Activated CD4-positive, alpha-beta memory T cell treated with anti-CD3 and anti-CD28 coated beads for 36 hours (primary cell): ENCODE measurements at regions not wholly inside any gene's neighbourhood (a gene's known extent, or its start where the extent isn't known, plus 50 kb on each side); places are given as distances from the start of the nearest gene placed in this dataset.

Experiments
- CTCF ChIA-PET: fragments of 350-600 bp; sonication (Branson Sonifier 250); formaldehyde crosslinking; loops from one replicate; lab custom pipeline; 2021; ENCODE audit warnings: antibody characterized with exemption, inconsistent platforms; lab: Charles Lee
- POLR2A ChIA-PET: fragments of 350-600 bp; sonication (Branson Sonifier 250); formaldehyde crosslinking; loops from one replicate; lab custom pipeline; 2021; ENCODE audit warnings: antibody characterized with exemption; lab: Charles Lee
- DNase-seq: peaks from one replicate; pipeline ENCODE4 v3.0.0-alpha.2; 2020
- H3K27ac Mint-ChIP-seq: one replicate; pipeline ENCODE4 v1.8.0; 2021; ENCODE audit warnings: mixed read lengths
- H3K27me3 Mint-ChIP-seq: one replicate; pipeline ENCODE4 v1.8.0; 2021; ENCODE audit warnings: mixed read lengths
- H3K36me3 Mint-ChIP-seq: one replicate; pipeline ENCODE4 v1.8.0; 2021; ENCODE audit warnings: mixed read lengths
- H3K4me1 Mint-ChIP-seq: one replicate; pipeline ENCODE4 v1.8.0; 2021; ENCODE audit warnings: low read depth, mixed read lengths
- H3K4me3 Mint-ChIP-seq: one replicate; pipeline ENCODE4 v1.8.0; 2021; ENCODE audit warnings: mild to moderate bottlenecking, mixed read lengths
- H3K9me3 Mint-ChIP-seq: one replicate; pipeline ENCODE4 v1.8.0; 2021; ENCODE audit warnings: mixed read lengths
- intact Hi-C: fragments of 100-400 bp; cut with micrococcal nuclease; formaldehyde crosslinking; loops from one replicate; pipeline ENCODE4 v1.15.1; 2023

GRCh38 chr3:109924196-109924595 is 586.9 kb upstream of the DPPA4 start:
- no peak overlapping the region for H3K4me3 Mint-ChIP-seq
- DNase-seq: no peak
- H3K4me1 Mint-ChIP-seq: peaks cover 5% of the 10 kb centered on the region
- CTCF ChIA-PET: no interaction called here
- no peaks in the 10 kb centered on the region for H3K27me3 Mint-ChIP-seq
- no peaks in the 10 kb centered on the region for H3K36me3 Mint-ChIP-seq
- H3K9me3 Mint-ChIP-seq: no peaks in the 10 kb centered on the region
- H3K27ac Mint-ChIP-seq: no peak overlapping the region
- POLR2A ChIA-PET: no interaction called here
- intact Hi-C loops: loop anchor here (10.0 kb wide), 1 partner anchor 91 kb away; no protein-coding TSS in a partner anchor

- CTCF ChIA-PET: no interaction called here
- POLR2A ChIA-PET: no interaction called here
- no peak for DNase-seq
- no peak overlapping the region for H3K4me3 Mint-ChIP-seq
- intact Hi-C loops: loop anchor here (10.0 kb wide), 1 partner anchor 88 kb away; no protein-coding TSS in a partner anchor
- no peaks in the 10 kb centered on the region for H3K36me3 Mint-ChIP-seq
- peaks cover 5% of the 10 kb centered on the region for H3K4me1 Mint-ChIP-seq
- no peaks in the 10 kb centered on the region for H3K27me3 Mint-ChIP-seq
- no peak overlapping the region for H3K27ac Mint-ChIP-seq
- H3K9me3 Mint-ChIP-seq: no peaks in the 10 kb centered on the region
Observed at GRCh38 chr3:109926376-109926775, 589.0 kb upstream of the DPPA4 start.

GRCh38 chr3:109927161-109927560 is 589.8 kb upstream of the DPPA4 start:
- Mint-ChIP-seq H3K27me3 (no peaks in the 10 kb centered on the region), H3K4me3 (no peak overlapping the region), H3K36me3 (no peaks in the 10 kb centered on the region), H3K27ac (no peak overlapping the region), H3K9me3 (no peaks in the 10 kb centered on the region), H3K4me1 (peaks cover 5% of the 10 kb centered on the region)
- intact Hi-C loops: loop anchor here (1.0 to 10.0 kb wide), 5 partner anchors 88 to 1615 kb away; partner anchors contain the start of gene CD96
- CTCF ChIA-PET: no interaction called here
- peak; percentile 34 for DNase-seq
- POLR2A ChIA-PET: no interaction called here

- no peak for DNase-seq
- intact Hi-C loops: loop anchor here (1.0 to 10.0 kb wide), 5 partner anchors 87 to 1615 kb away; partner anchors contain the start of gene CD96
- ChIA-PET POLR2A (no interaction called here), CTCF (interaction anchor here (0.6 kb wide), 1 partner anchor 15 kb away, joined by 5 read pairs; no protein-coding TSS in a partner anchor)
- Mint-ChIP-seq H3K4me1 (peaks cover 5% of the 10 kb centered on the region), H3K27ac (no peak overlapping the region), H3K27me3 (no peaks in the 10 kb centered on the region), H3K9me3 (no peaks in the 10 kb centered on the region), H3K4me3 (no peak overlapping the region), H3K36me3 (no peaks in the 10 kb centered on the region)
Observed at GRCh38 chr3:109927726-109928125, 590.4 kb upstream of the DPPA4 start.

GRCh38 chr3:109930582-109930981 is 593.2 kb upstream of the DPPA4 start:
- Mint-ChIP-seq H3K27ac (no peak overlapping the region), H3K27me3 (no peaks in the 10 kb centered on the region), H3K36me3 (no peaks in the 10 kb centered on the region), H3K4me1 (peaks cover 5% of the 10 kb centered on the region), H3K4me3 (no peak overlapping the region), H3K9me3 (no peaks in the 10 kb centered on the region)
- intact Hi-C loops: no loop called here
- POLR2A ChIA-PET: no interaction called here
- CTCF ChIA-PET: no interaction called here
- no peak for DNase-seq

- ChIA-PET POLR2A (no interaction called here), CTCF (no interaction called here)
- intact Hi-C loops: no loop called here
- Mint-ChIP-seq H3K9me3 (no peaks in the 10 kb centered on the region), H3K27me3 (no peaks in the 10 kb centered on the region), H3K4me3 (no peak overlapping the region), H3K27ac (no peak overlapping the region), H3K36me3 (no peaks in the 10 kb centered on the region), H3K4me1 (no peaks in the 10 kb centered on the region)
- DNase-seq: no peak
Observed at GRCh38 chr3:109933576-109933975, 596.2 kb upstream of the DPPA4 start.

GRCh38 chr3:109939817-109940216 is 602.5 kb upstream of the DPPA4 start:
- Mint-ChIP-seq H3K9me3 (peaks cover 4% of the 10 kb centered on the region), H3K4me3 (no peak overlapping the region), H3K36me3 (no peaks in the 10 kb centered on the region), H3K27ac (no peak overlapping the region), H3K27me3 (no peaks in the 10 kb centered on the region), H3K4me1 (no peaks in the 10 kb centered on the region)
- intact Hi-C loops: no loop called here
- POLR2A ChIA-PET: no interaction called here
- DNase-seq: no peak
- CTCF ChIA-PET: no interaction called here

- H3K36me3 Mint-ChIP-seq: no peaks in the 10 kb centered on the region
Observed at GRCh38 chr3:109943181-109943580, 605.8 kb upstream of the DPPA4 start.

GRCh38 chr3:109944836-109945235 is 607.5 kb upstream of the DPPA4 start:
- intact Hi-C loops: no loop called here
- CTCF ChIA-PET: no interaction called here
- no peaks in the 10 kb centered on the region for H3K36me3 Mint-ChIP-seq
- no peaks in the 10 kb centered on the region for H3K4me1 Mint-ChIP-seq
- no peaks in the 10 kb centered on the region for H3K27me3 Mint-ChIP-seq
- no peak for DNase-seq
- POLR2A ChIA-PET: no interaction called here
- no peak overlapping the region for H3K4me3 Mint-ChIP-seq
- no peak overlapping the region for H3K27ac Mint-ChIP-seq
- peaks cover 4% of the 10 kb centered on the region for H3K9me3 Mint-ChIP-seq

More at GRCh38 chr3:109943181-109943580, 605.8 kb upstream of the DPPA4 start:
- CTCF ChIA-PET: no interaction called here
- Mint-ChIP-seq H3K27me3 (no peaks in the 10 kb centered on the region), H3K4me3 (no peak overlapping the region), H3K9me3 (peaks cover 4% of the 10 kb centered on the region), H3K4me1 (no peaks in the 10 kb centered on the region), H3K27ac (no peak overlapping the region)
- POLR2A ChIA-PET: no interaction called here
- intact Hi-C loops: no loop called here
- no peak for DNase-seq

- H3K9me3 Mint-ChIP-seq: no peaks in the 10 kb centered on the region
- H3K27ac Mint-ChIP-seq: no peak overlapping the region
- H3K36me3 Mint-ChIP-seq: no peaks in the 10 kb centered on the region
- ChIA-PET POLR2A (interaction anchor here (1.1 kb wide), 1 partner anchor 29 kb away, joined by 3 read pairs; no protein-coding TSS in a partner anchor), CTCF (no interaction called here)
- DNase-seq: no peak
- H3K4me3 Mint-ChIP-seq: no peak overlapping the region
- H3K4me1 Mint-ChIP-seq: no peaks in the 10 kb centered on the region
- H3K27me3 Mint-ChIP-seq: no peaks in the 10 kb centered on the region
- intact Hi-C loops: no loop called here
Observed at GRCh38 chr3:109952924-109953323, 615.6 kb upstream of the DPPA4 start.

- Mint-ChIP-seq H3K4me1 (no peaks in the 10 kb centered on the region), H3K4me3 (no peak overlapping the region), H3K9me3 (no peaks in the 10 kb centered on the region), H3K27ac (no peak overlapping the region), H3K36me3 (no peaks in the 10 kb centered on the region), H3K27me3 (no peaks in the 10 kb centered on the region)
- intact Hi-C loops: no loop called here
- DNase-seq: no peak
- ChIA-PET CTCF (no interaction called here), POLR2A (no interaction called here)
Observed at GRCh38 chr3:109963831-109964230, 626.5 kb upstream of the DPPA4 start.

GRCh38 chr3:109973733-109974132 is 636.4 kb upstream of the DPPA4 start:
- no peak overlapping the region for H3K4me3 Mint-ChIP-seq
- H3K27ac Mint-ChIP-seq: no peak overlapping the region
- no peaks in the 10 kb centered on the region for H3K27me3 Mint-ChIP-seq
- H3K36me3 Mint-ChIP-seq: no peaks in the 10 kb centered on the region
- ChIA-PET POLR2A (no interaction called here), CTCF (no interaction called here)
- no peak for DNase-seq
- intact Hi-C loops: no loop called here
- H3K4me1 Mint-ChIP-seq: no peaks in the 10 kb centered on the region
- peaks cover 9% of the 10 kb centered on the region for H3K9me3 Mint-ChIP-seq

- DNase-seq: no peak
- POLR2A ChIA-PET: no interaction called here
- Mint-ChIP-seq H3K4me1 (no peaks in the 10 kb centered on the region), H3K36me3 (no peaks in the 10 kb centered on the region), H3K27me3 (no peaks in the 10 kb centered on the region), H3K9me3 (peaks cover 9% of the 10 kb centered on the region), H3K4me3 (no peak overlapping the region), H3K27ac (no peak overlapping the region)
- intact Hi-C loops: no loop called here
- CTCF ChIA-PET: no interaction called here
Observed at GRCh38 chr3:109977897-109978296, 640.6 kb upstream of the DPPA4 start.
